ENCODE measurements at regions not wholly inside any gene's neighbourhood (a gene's known extent, or its start where the extent isn't known, plus 50 kb on each side); places are given as distances from the start of the nearest gene placed in this dataset.

DNA sequence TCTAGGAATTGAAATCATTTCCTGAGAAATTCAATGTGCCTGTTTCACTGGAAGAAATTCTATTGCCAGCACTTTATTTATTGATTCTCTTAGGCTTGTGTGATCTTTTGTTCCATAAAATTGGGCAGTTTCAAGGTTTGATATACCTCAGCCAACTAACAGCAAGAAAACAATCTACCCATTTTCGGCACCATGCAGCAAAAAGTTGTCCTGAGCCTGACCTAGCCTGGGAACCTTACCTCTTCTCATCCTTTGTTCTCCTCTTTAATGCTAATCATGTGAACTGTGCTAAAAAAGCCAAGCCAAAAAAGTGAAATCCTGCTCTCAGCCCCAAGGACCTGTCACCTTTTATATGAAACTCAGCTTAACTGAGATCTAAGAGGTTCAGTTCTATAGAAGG lies 477.3 kb downstream of the SUCLA2 start:
- Histone ChIP-seq H3K18ac (ENCODE audit: insufficient read length, low read depth, low read length) (no peak overlapping the region), H2BK15ac (ENCODE audit: low read depth, low read length) (no peak overlapping the region), H3K9ac (ENCODE audit: extremely low read depth, insufficient read length, low read length) (no peak overlapping the region), H2BK20ac (ENCODE audit: low read depth, low read length, poor library complexity, severe bottlenecking) (no peak overlapping the region), H3K79me1 (ENCODE audit: insufficient read depth, low read depth, low read length, poor library complexity, severe bottlenecking) (no peaks in the 10 kb centered on the region), H2AFZ (ENCODE audit: low read length) (no peak overlapping the region), H4K5ac (ENCODE audit: insufficient read length, low read depth, low read length) (no peak overlapping the region), H3K14ac (ENCODE audit: insufficient read depth, low read length) (no peak overlapping the region), H4K20me1 (ENCODE audit: control insufficient read depth, insufficient read depth, insufficient read length) (no peaks in the 10 kb centered on the region), H2BK12ac (ENCODE audit: insufficient read length, low read depth, low read length) (no peak overlapping the region), H2BK5ac (ENCODE audit: insufficient read length, low read length) (no peak overlapping the region), H4K91ac (ENCODE audit: insufficient read length, low read depth, low read length) (no peak overlapping the region), H3K27me3 (ENCODE audit: insufficient read depth, low read length) (no peaks in the 10 kb centered on the region), H4K8ac (replicated peaks; ENCODE audit: insufficient read length, low read depth, low read length) (no peak overlapping the region), H2BK120ac (ENCODE audit: low read depth, low read length, poor library complexity, severe bottlenecking) (no peak overlapping the region), H3K56ac (ENCODE audit: insufficient read length, low read depth, low read length) (no peak overlapping the region), H3K23me2 (ENCODE audit: insufficient read length, low read depth, low read length, poor library complexity, severe bottlenecking) (no peaks in the 10 kb centered on the region), H3K27ac (ENCODE audit: insufficient read length, low read depth, low read length) (no peak overlapping the region), H3K23ac (ENCODE audit: insufficient read length, low read depth, low read length) (no peak overlapping the region), H2AK5ac (ENCODE audit: insufficient read length, low read length) (no peak overlapping the region), H3T11ph (ENCODE audit: low read length) (no peak overlapping the region), H3K79me2 (ENCODE audit: insufficient read depth, low read length) (no peaks in the 10 kb centered on the region), H3K4me2 (ENCODE audit: insufficient read depth, insufficient read length, low read length) (no peak overlapping the region), H3K4me1 (ENCODE audit: insufficient read depth, low read length) (no peaks in the 10 kb centered on the region), H3K9me3 (ENCODE audit: control insufficient read depth, low read depth, low read length) (no peaks in the 10 kb centered on the region), H3K4ac (ENCODE audit: low read depth, low read length) (no peak overlapping the region)
- H3K9me3 Mint-ChIP-seq: peaks cover 3 to 6% of the 10 kb centered on the region in 2 experiments
- no CpG with 5 or more reads among the region's 1 CpG for WGBS (ENCODE audit: extremely low coverage, insufficient read length, low lambda C conversion rate)
- peaks cover 2 to 7% (median 5%) of the 10 kb centered on the region in 3 experiments; a peak in 4 of 7 replicates for H3K36me3 Mint-ChIP-seq (ENCODE audit: insufficient read depth in 1 of 3, low read depth in 3 of 3)
- no peaks in the 10 kb centered on the region for H3K27me3 Mint-ChIP-seq (ENCODE audit: low read depth)
- peaks cover 4% of the 10 kb centered on the region in 2 experiments for H3K4me1 Mint-ChIP-seq
- DNase-seq: no peak
- H3K4me3 Mint-ChIP-seq: no peak overlapping the region
- H3K27ac Mint-ChIP-seq: no peak overlapping the region
- TF ChIP-seq, protein P1, sequence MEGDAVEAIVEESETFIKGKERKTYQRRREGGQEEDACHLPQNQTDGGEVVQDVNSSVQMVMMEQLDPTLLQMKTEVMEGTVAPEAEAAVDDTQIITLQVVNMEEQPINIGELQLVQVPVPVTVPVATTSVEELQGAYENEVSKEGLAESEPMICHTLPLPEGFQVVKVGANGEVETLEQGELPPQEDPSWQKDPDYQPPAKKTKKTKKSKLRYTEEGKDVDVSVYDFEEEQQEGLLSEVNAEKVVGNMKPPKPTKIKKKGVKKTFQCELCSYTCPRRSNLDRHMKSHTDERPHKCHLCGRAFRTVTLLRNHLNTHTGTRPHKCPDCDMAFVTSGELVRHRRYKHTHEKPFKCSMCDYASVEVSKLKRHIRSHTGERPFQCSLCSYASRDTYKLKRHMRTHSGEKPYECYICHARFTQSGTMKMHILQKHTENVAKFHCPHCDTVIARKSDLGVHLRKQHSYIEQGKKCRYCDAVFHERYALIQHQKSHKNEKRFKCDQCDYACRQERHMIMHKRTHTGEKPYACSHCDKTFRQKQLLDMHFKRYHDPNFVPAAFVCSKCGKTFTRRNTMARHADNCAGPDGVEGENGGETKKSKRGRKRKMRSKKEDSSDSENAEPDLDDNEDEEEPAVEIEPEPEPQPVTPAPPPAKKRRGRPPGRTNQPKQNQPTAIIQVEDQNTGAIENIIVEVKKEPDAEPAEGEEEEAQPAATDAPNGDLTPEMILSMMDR (conservative IDR thresholded peaks at IDR 0.05): no peak

All from H9 (cell line).